ENCODE measurements at regions not wholly inside any gene's neighbourhood (a gene's known extent, or its start where the extent isn't known, plus 50 kb on each side); places are given as distances from the start of the nearest gene placed in this dataset.

GRCh38 chr9:117938086-117938485, 233.9 kb downstream of the TLR4 start:
- no peaks in the 10 kb centered on the region for H3K4me1 ChIP-seq (ENCODE audit: insufficient read depth, low read length)
- H3K27me3 ChIP-seq (ENCODE audit: insufficient read depth, low read length), result no peaks in the 10 kb centered on the region
- WGBS (ENCODE audit: extremely low coverage, insufficient read length, low lambda C conversion rate), result no CpG with 5 or more reads among the region's 2 CpGs
- H4K5ac ChIP-seq (ENCODE audit: insufficient read length, low read depth, low read length), result no peak overlapping the region
- H3K27me3 Mint-ChIP-seq (ENCODE audit: low read depth), result no peaks in the 10 kb centered on the region
- H2BK12ac ChIP-seq (ENCODE audit: insufficient read length, low read depth, low read length), result no peak overlapping the region
- H3K9me3 ChIP-seq (ENCODE audit: control insufficient read depth, low read depth, low read length), result no peaks in the 10 kb centered on the region
- H3K27ac ChIP-seq (ENCODE audit: insufficient read length, low read depth, low read length), result no peak overlapping the region
- H3K4me1 Mint-ChIP-seq, result no peaks in the 10 kb centered on the region
- no peak overlapping the region for H2AK5ac ChIP-seq (ENCODE audit: insufficient read length, low read length)
- H3K79me1 ChIP-seq (ENCODE audit: insufficient read depth, low read depth, low read length, poor library complexity, severe bottlenecking), result no peaks in the 10 kb centered on the region
- H3K23ac ChIP-seq (ENCODE audit: insufficient read length, low read depth, low read length), result no peak overlapping the region
- no peak overlapping the region for H4K8ac ChIP-seq (replicated peaks; ENCODE audit: insufficient read length, low read depth, low read length)
- no peaks in the 10 kb centered on the region for H3K9me3 Mint-ChIP-seq
- no peak overlapping the region for H3K18ac ChIP-seq (ENCODE audit: insufficient read length, low read depth, low read length)
- no peak overlapping the region for H2BK15ac ChIP-seq (ENCODE audit: low read depth, low read length)
- no peaks in the 10 kb centered on the region for H3K79me2 ChIP-seq (ENCODE audit: insufficient read depth, low read length)
- H3K36me3 Mint-ChIP-seq (ENCODE audit: insufficient read depth in 1 of 3, low read depth in 3 of 3), result no peaks in the 10 kb centered on the region
- no peak overlapping the region for H3T11ph ChIP-seq (ENCODE audit: low read length)
- H2BK20ac ChIP-seq (ENCODE audit: low read depth, low read length, poor library complexity, severe bottlenecking), result no peak overlapping the region
- no peak overlapping the region for H4K91ac ChIP-seq (ENCODE audit: insufficient read length, low read depth, low read length)
- no peak overlapping the region for H3K9ac ChIP-seq (ENCODE audit: extremely low read depth, insufficient read length, low read length)
- H4K20me1 ChIP-seq (ENCODE audit: control insufficient read depth, insufficient read depth, insufficient read length), result no peaks in the 10 kb centered on the region
- H3K4ac ChIP-seq (ENCODE audit: low read depth, low read length), result no peak overlapping the region
- no peak overlapping the region for H2BK5ac ChIP-seq (ENCODE audit: insufficient read length, low read length)
- no peaks in the 10 kb centered on the region for H3K23me2 ChIP-seq (ENCODE audit: insufficient read length, low read depth, low read length, poor library complexity, severe bottlenecking)
- no peak overlapping the region for H3K27ac Mint-ChIP-seq
- no peak overlapping the region for H3K4me2 ChIP-seq (ENCODE audit: insufficient read depth, insufficient read length, low read length)
- no peak overlapping the region for H2BK120ac ChIP-seq (ENCODE audit: low read depth, low read length, poor library complexity, severe bottlenecking)
- no peak for TF ChIP-seq CTCF (conservative IDR thresholded peaks at IDR 0.05)
- DNase-seq, result no peak
- H3K4me3 Mint-ChIP-seq, result no peak overlapping the region
- H3K14ac ChIP-seq (ENCODE audit: insufficient read depth, low read length), result no peak overlapping the region
- H3K56ac ChIP-seq (ENCODE audit: insufficient read length, low read depth, low read length), result no peak overlapping the region
- H2AFZ ChIP-seq (ENCODE audit: low read length), result no peak overlapping the region

Measured in H9 (cell line).